Mesenchymal stem cell (in vitro differentiated cells and primary cell): ENCODE measurements at regions not wholly inside any gene's neighbourhood (a gene's known extent, or its start where the extent isn't known, plus 50 kb on each side); places are given as distances from the start of the nearest gene placed in this dataset.

Source experiments
- DNase-seq: peaks from one replicate; pipeline ENCODE4 v3.0.0-alpha.2; 2013
- H2AFZ ChIP-seq: one replicate; pipeline ENCODE4 v1.6.1; 2013; ENCODE audit warnings: low read depth, mild to moderate bottlenecking, control low read depth, inconsistent platforms, low read length, moderate library complexity
- H2AK5ac ChIP-seq: 2 replicates; pipeline ENCODE4 v1.6.1; 2013; ENCODE audit warnings: low read length, moderate library complexity, mild to moderate bottlenecking, inconsistent platforms; ENCODE audit not compliant: severe bottlenecking
- H2BK120ac ChIP-seq: one replicate; pipeline ENCODE4 v1.6.1; 2013; ENCODE audit warnings: low read depth, mild to moderate bottlenecking, inconsistent platforms, low read length, moderate library complexity
- H2BK12ac ChIP-seq, 2 experiments: one replicate each; pipeline ENCODE4 v1.6.1; 2013; ENCODE audit warnings: inconsistent platforms in 2 of 2, low read length in 2 of 2, mild to moderate bottlenecking in 2 of 2, moderate library complexity in 2 of 2, control low read depth in 1 of 2
- H2BK15ac ChIP-seq: one replicate; pipeline ENCODE4 v1.6.1; 2013; ENCODE audit warnings: mild to moderate bottlenecking, low read depth, inconsistent platforms; ENCODE audit not compliant: poor library complexity, severe bottlenecking
- H2BK5ac ChIP-seq: 2 replicates; pipeline ENCODE4 v1.6.1; 2013; ENCODE audit warnings: low read depth, mild to moderate bottlenecking, low read length, control low read depth, inconsistent platforms; ENCODE audit not compliant: poor library complexity, severe bottlenecking
- H3K14ac ChIP-seq, 2 experiments: one replicate each; pipeline ENCODE4 v1.6.1; 2013; ENCODE audit warnings: inconsistent platforms in 2 of 2, low read length in 2 of 2, control low read depth in 1 of 2, mild to moderate bottlenecking in 1 of 2, moderate library complexity in 1 of 2
- H3K18ac ChIP-seq, 2 experiments: one replicate each; pipeline ENCODE4 v1.6.1; 2013; ENCODE audit warnings: inconsistent platforms in 2 of 2, low read length in 2 of 2, control low read depth in 1 of 2, low read depth in 1 of 2, mild to moderate bottlenecking in 1 of 2
- H3K23ac ChIP-seq, 2 experiments: one replicate each; pipeline ENCODE4 v1.6.1; 2013; ENCODE audit warnings: inconsistent platforms in 2 of 2, low read length in 2 of 2, mild to moderate bottlenecking in 2 of 2, moderate library complexity in 2 of 2, control low read depth in 1 of 2
- H3K27ac ChIP-seq: 2 replicates; pipeline ENCODE4 v1.5.1; 2013; ENCODE audit warnings: mild to moderate bottlenecking, moderate library complexity, low read length, control low read depth, inconsistent platforms; ENCODE audit not compliant: poor library complexity, severe bottlenecking
- H3K27me3 ChIP-seq, 2 experiments: 2 replicates each; pipeline versions ENCODE4 v1.6.1 to v1.7.0; 2013; ENCODE audit warnings: low read length in 2 of 2, mild to moderate bottlenecking in 2 of 2, moderate library complexity in 2 of 2, control low read depth in 1 of 2, inconsistent platforms in 1 of 2; ENCODE audit not compliant: control insufficient read depth in 1 of 2, insufficient read depth in 1 of 2
- H3K36me3 ChIP-seq, 2 experiments: 2 replicates each; pipeline versions ENCODE4 v1.6.1 to v1.7.0; 2013; ENCODE audit warnings: low read length in 2 of 2, control low read depth in 1 of 2, inconsistent platforms in 1 of 2, low read depth in 1 of 2, mild to moderate bottlenecking in 1 of 2; ENCODE audit not compliant: insufficient read depth in 2 of 2, control insufficient read depth in 1 of 2
- H3K4ac ChIP-seq, 2 experiments: one replicate each; pipeline ENCODE4 v1.6.1; 2013; ENCODE audit warnings: inconsistent platforms in 2 of 2, low read length in 2 of 2, mild to moderate bottlenecking in 2 of 2, moderate library complexity in 2 of 2, control low read depth in 1 of 2, low read depth in 1 of 2
- H3K4me1 ChIP-seq: 2 replicates; pipeline ENCODE4 v1.6.1; 2013; ENCODE audit warnings: low read depth, low read length, control low read depth; ENCODE audit not compliant: control insufficient read depth, insufficient read depth
- H3K4me2 ChIP-seq: 2 replicates; pipeline ENCODE4 v1.6.1; 2013; ENCODE audit warnings: low read length, mild to moderate bottlenecking, inconsistent platforms; ENCODE audit not compliant: poor library complexity, severe bottlenecking
- H3K4me3 ChIP-seq, 2 experiments: 2 replicates each; pipeline versions ENCODE4 v1.5.1 to v1.7.0; 2013; ENCODE audit warnings: low read length in 2 of 2, mild to moderate bottlenecking in 2 of 2, control low read depth in 1 of 2, low read depth in 1 of 2; ENCODE audit not compliant: insufficient read depth in 1 of 2
- H3K79me1 ChIP-seq: replicated peaks from 2 replicates; pipeline ENCODE4 v1.6.1; 2013; ENCODE audit warnings: mild to moderate bottlenecking, control low read depth, low read length, inconsistent platforms; ENCODE audit not compliant: poor library complexity, severe bottlenecking
- H3K9ac ChIP-seq: 2 replicates; pipeline ENCODE4 v1.7.0; 2013; ENCODE audit warnings: mild to moderate bottlenecking, low read length, moderate library complexity
- H3K9me3 ChIP-seq: 2 replicates; pipeline ENCODE4 v1.7.0; 2013; ENCODE audit warnings: mild to moderate bottlenecking, low read length; ENCODE audit not compliant: control insufficient read depth
- H4K8ac ChIP-seq: one replicate; pipeline ENCODE4 v1.6.1; 2013; ENCODE audit warnings: inconsistent platforms, mild to moderate bottlenecking, low read length, moderate library complexity
- H4K91ac ChIP-seq: one replicate; pipeline ENCODE4 v1.6.1; 2013; ENCODE audit warnings: mild to moderate bottlenecking, low read length, inconsistent platforms
- WGBS: methylation state at CpG from one replicate; pipeline ENCODE4 v1.1.7; 2013; ENCODE audit warnings: mixed read lengths; 5-methylcytosine and 5-hydroxymethylcytosine counted together

DNA sequence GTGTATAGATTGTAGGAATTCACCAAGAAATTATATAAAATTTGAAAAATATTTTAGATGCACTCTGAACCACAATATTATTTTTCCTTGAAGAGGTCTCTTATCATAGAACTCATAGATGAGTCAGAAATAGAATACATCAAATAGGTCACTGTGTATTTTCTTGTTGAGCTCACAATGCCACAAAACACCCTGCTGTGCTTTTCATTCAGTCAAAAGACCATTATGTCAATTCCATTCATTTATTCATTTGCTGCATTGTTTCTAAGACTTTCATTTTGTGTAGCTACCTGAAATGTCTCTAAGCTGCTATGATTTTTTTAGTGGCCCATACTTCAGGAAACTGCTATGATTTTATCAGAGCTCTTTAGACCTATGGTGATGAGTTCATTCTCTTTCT lies 231.9 kb upstream of the AVPR1A start:
- H3K4me1 ChIP-seq, result peaks cover 2% of the 10 kb centered on the region
- no peak overlapping the region for H2AK5ac ChIP-seq
- H3K27ac ChIP-seq, result no peak overlapping the region
- H3K9me3 ChIP-seq, result no peaks in the 10 kb centered on the region
- no peak overlapping the region for H3K9ac ChIP-seq
- no peak overlapping the region for H4K8ac ChIP-seq
- H3K23ac ChIP-seq, result no peak overlapping the region
- no peak overlapping the region for H4K91ac ChIP-seq
- no peak overlapping the region for H2BK5ac ChIP-seq
- H2BK120ac ChIP-seq, result no peak overlapping the region
- H2BK12ac ChIP-seq, result no peak overlapping the region
- H2BK15ac ChIP-seq, result no peak overlapping the region
- H2AFZ ChIP-seq, result no peak overlapping the region
- H3K79me1 ChIP-seq, result no peaks in the 10 kb centered on the region
- H3K4me3 ChIP-seq, result no peak overlapping the region
- no peak overlapping the region for H3K4me2 ChIP-seq
- no peak overlapping the region for H3K18ac ChIP-seq
- H3K4ac ChIP-seq, result no peak overlapping the region
- DNase-seq, result no peak
- no peaks in the 10 kb centered on the region for H3K27me3 ChIP-seq
- H3K14ac ChIP-seq, result no peak overlapping the region
- H3K36me3 ChIP-seq, result no peaks in the 10 kb centered on the region

DNA sequence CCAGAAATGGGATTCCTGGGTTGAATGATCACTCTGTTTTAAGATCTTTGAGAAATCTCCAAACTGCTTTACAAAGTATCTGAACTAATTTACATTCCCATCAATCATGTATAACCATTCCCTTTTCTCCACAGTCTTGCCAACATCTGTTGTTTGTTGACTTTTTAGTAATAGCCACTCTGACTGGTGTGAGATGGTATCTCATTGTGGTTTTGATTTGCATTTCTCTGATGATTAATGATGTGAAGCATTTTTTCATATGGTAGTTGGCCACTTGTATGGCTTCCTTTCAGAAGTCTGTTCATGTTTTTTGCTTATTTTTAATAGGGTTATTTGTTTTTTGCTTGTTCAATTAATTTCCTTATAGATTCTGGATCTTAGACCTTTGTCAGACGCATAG lies 211.8 kb upstream of the AVPR1A start:
- no CpG with 5 or more reads among the region's 1 CpG for WGBS
- Histone ChIP-seq H3K9ac (no peak overlapping the region), H3K4me1 (no peaks in the 10 kb centered on the region), H2AFZ (no peak overlapping the region), H3K27me3 (peaks cover 0 to 3% of the 10 kb centered on the region in 2 experiments), H3K79me1 (no peaks in the 10 kb centered on the region), H3K4me2 (no peak overlapping the region), H3K27ac (no peak overlapping the region), H2BK12ac (no peak overlapping the region), H2BK15ac (no peak overlapping the region), H2BK5ac (no peak overlapping the region), H4K8ac (no peak overlapping the region), H3K4ac (no peak overlapping the region), H3K36me3 (no peaks in the 10 kb centered on the region), H4K91ac (no peak overlapping the region), H2BK120ac (no peak overlapping the region), H3K14ac (no peak overlapping the region), H3K18ac (no peak overlapping the region), H3K9me3 (peaks cover 12% of the 10 kb centered on the region), H3K23ac (no peak overlapping the region), H2AK5ac (no peak overlapping the region), H3K4me3 (no peak overlapping the region)
- DNase-seq, result no peak

DNA sequence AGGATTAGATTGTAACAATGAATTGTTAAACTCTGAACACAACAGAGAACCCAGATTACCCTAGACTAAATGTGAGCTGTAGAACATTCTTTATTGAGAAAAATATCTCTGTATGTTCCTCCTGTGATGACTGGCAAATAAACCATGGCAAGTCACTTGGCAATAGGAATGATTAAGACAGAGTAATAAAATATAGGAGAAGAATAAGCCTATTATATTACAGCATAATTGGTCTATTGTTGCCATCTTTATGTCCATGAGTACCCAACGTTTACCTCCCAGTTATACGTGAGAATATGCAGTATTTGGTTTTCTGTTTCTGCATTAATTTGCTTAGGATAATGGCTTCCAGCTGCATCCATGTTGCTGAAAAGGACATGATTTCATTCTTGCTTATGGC lies 211.2 kb upstream of the AVPR1A start:
- Histone ChIP-seq H2AK5ac (no peak overlapping the region), H4K8ac (no peak overlapping the region)
- 88% methylated on average over 2 of the region's 2 CpGs for WGBS

DNA sequence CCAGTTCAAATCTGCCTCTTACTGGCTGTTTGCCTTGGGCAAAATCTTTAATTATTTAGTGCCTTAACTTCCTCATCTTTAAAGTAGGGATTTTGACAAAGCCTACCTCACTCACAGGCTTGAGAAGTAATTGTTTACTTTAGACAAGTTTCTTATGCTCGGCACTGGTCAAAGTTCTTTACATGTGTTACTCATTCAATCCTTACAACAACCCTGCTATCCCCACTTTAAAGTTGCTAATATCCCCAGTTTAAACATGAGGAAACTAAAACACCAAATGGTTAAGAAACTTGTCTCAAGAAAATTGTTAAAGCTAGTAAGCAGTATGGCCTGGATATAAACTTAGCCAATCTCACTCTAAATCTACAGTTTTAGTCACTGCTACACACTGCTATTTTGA lies 204.0 kb upstream of the AVPR1A start:
- Histone ChIP-seq H3K18ac (no peak overlapping the region), H3K4me2 (no peak overlapping the region)

More for the DNA sequence above, 211.2 kb upstream of the AVPR1A start:
- Histone ChIP-seq H3K9me3 (peaks cover 12% of the 10 kb centered on the region), H2BK15ac (no peak overlapping the region), H3K9ac (no peak overlapping the region), H3K4me3 (no peak overlapping the region), H3K79me1 (no peaks in the 10 kb centered on the region), H3K14ac (no peak overlapping the region), H3K27ac (no peak overlapping the region), H2AFZ (no peak overlapping the region), H3K4ac (no peak overlapping the region), H3K23ac (no peak overlapping the region), H2BK12ac (no peak overlapping the region), H2BK120ac (no peak overlapping the region), H3K27me3 (peaks cover 0 to 3% of the 10 kb centered on the region in 2 experiments), H3K4me1 (no peaks in the 10 kb centered on the region), H3K4me2 (no peak overlapping the region), H2BK5ac (no peak overlapping the region), H3K36me3 (no peaks in the 10 kb centered on the region), H4K91ac (no peak overlapping the region), H3K18ac (no peak overlapping the region)
- DNase-seq, result no peak

More for the DNA sequence above, 204.0 kb upstream of the AVPR1A start:
- Histone ChIP-seq H3K36me3 (no peaks in the 10 kb centered on the region), H3K9me3 (no peaks in the 10 kb centered on the region), H2AK5ac (no peak overlapping the region), H3K27ac (no peak overlapping the region), H2BK120ac (no peak overlapping the region), H4K8ac (no peak overlapping the region), H3K4ac (no peak overlapping the region), H2BK5ac (no peak overlapping the region), H3K4me1 (no peaks in the 10 kb centered on the region), H3K4me3 (no peak overlapping the region), H2BK12ac (no peak overlapping the region), H3K9ac (no peak overlapping the region), H3K23ac (no peak overlapping the region), H2AFZ (no peak overlapping the region), H4K91ac (no peak overlapping the region), H3K79me1 (no peaks in the 10 kb centered on the region), H2BK15ac (no peak overlapping the region), H3K27me3 (no peaks in the 10 kb centered on the region), H3K14ac (no peak overlapping the region)
- DNase-seq, result no peak
- 15% methylated on average over 1 of the region's 1 CpG for WGBS
